Psoas muscle (tissue), 7 donors: ENCODE measurements at regions not wholly inside any gene's neighbourhood (a gene's known extent, or its start where the extent isn't known, plus 50 kb on each side); places are given as distances from the start of the nearest gene placed in this dataset.

ENCODE experiments used
- ATAC-seq, 4 donors: fragments of 200-7000 bp; cut with Tn5 transposase; one replicate each; pipeline ENCODE4 v1.9.1; 2020; ENCODE audit warnings: moderate library complexity in 3 of 4, mild to moderate bottlenecking in 2 of 4
- DNase-seq, 2 donors: peaks; one replicate each; pipeline ENCODE4 v3.0.0-alpha.2; 2020
- H3K27ac ChIP-seq: fragments of 200-600 bp; one replicate; pipeline ENCODE4 v1.8.0; 2022
- H3K27me3 ChIP-seq, 3 donors: fragments of 200-600 bp in 1 of 3; one replicate each; pipeline versions ENCODE4 v1.6.1 to v1.8.0; 2013 to 2022; ENCODE audit warnings: low read length in 2 of 3, mild to moderate bottlenecking in 2 of 3, moderate library complexity in 1 of 3; ENCODE audit not compliant: insufficient read depth in 3 of 3
- H3K36me3 ChIP-seq, 2 donors: fragments of 200-600 bp in 1 of 2; one replicate each; pipeline versions ENCODE4 v1.6.1 to v1.8.0; 2013 to 2022; ENCODE audit warnings: low read depth in 1 of 2, mild to moderate bottlenecking in 1 of 2, moderate library complexity in 1 of 2; ENCODE audit not compliant: insufficient read depth in 1 of 2
- H3K4me1 ChIP-seq: fragments of 200-600 bp; one replicate; pipeline ENCODE4 v1.8.0; 2022
- H3K4me3 ChIP-seq: fragments of 200-600 bp; one replicate; pipeline ENCODE4 v1.8.0; 2022; ENCODE audit warnings: mild to moderate bottlenecking
- H3K9me3 ChIP-seq: fragments of 200-600 bp; one replicate; pipeline ENCODE4 v1.8.0; 2022
- WGBS, 3 donors: extraction: QIAGEN DNeasy Blood & Tissue Kit; methylation state at CpG; one replicate each; pipeline versions ENCODE4 v1.1.6 to v1.1.7; 2013; 5-methylcytosine and 5-hydroxymethylcytosine counted together
- intact Hi-C, 2 donors: fragments of 100-400 bp; cut with DNase I; formaldehyde crosslinking; loops; one replicate each; pipeline versions ENCODE4 v1.11.0 to v1.14.2; 2022
- TF ChIP-seq, protein P1 (sequence below): fragments of 200-600 bp; IDR thresholded peaks from one replicate; pipeline ENCODE4 v1.8.0; 2022; ENCODE audit warnings: antibody characterized with exemption
- donor health status: healthy with polysubstance abuse.
- donor health status: DM: no; HTN: no; CAD: no; lungs with moderate emphysema.
- donor health status: Bipolar disorder and iron deficiency.
- donor health status: healthy.
- donor health status: DM: yes; HTN: yes; CAD: no.
- donor health status: DM: no; HTN: no; CAD: no.
- donor health status: DM: yes; HTN: yes; CAD: no.

GRCh38 chr12:116337312-116337711, 59.8 kb upstream of the MED13L start:
- H3K36me3 ChIP-seq, result no peaks in the 10 kb centered on the region
- no peak for DNase-seq
- no peak overlapping the region for H3K4me3 ChIP-seq
- 81 to 86% (median 82%) methylated on average over 9 of the region's 9 CpGs for WGBS, 3 donors
- intact Hi-C loops, result no loop called here
- H3K4me1 ChIP-seq, result no peaks in the 10 kb centered on the region
- ATAC-seq, result no peak
- H3K27ac ChIP-seq, result no peak overlapping the region
- no peaks in the 10 kb centered on the region for H3K9me3 ChIP-seq
- no peaks in the 10 kb centered on the region for H3K27me3 ChIP-seq
- TF ChIP-seq, protein P1, sequence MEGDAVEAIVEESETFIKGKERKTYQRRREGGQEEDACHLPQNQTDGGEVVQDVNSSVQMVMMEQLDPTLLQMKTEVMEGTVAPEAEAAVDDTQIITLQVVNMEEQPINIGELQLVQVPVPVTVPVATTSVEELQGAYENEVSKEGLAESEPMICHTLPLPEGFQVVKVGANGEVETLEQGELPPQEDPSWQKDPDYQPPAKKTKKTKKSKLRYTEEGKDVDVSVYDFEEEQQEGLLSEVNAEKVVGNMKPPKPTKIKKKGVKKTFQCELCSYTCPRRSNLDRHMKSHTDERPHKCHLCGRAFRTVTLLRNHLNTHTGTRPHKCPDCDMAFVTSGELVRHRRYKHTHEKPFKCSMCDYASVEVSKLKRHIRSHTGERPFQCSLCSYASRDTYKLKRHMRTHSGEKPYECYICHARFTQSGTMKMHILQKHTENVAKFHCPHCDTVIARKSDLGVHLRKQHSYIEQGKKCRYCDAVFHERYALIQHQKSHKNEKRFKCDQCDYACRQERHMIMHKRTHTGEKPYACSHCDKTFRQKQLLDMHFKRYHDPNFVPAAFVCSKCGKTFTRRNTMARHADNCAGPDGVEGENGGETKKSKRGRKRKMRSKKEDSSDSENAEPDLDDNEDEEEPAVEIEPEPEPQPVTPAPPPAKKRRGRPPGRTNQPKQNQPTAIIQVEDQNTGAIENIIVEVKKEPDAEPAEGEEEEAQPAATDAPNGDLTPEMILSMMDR, result no peak

DNA sequence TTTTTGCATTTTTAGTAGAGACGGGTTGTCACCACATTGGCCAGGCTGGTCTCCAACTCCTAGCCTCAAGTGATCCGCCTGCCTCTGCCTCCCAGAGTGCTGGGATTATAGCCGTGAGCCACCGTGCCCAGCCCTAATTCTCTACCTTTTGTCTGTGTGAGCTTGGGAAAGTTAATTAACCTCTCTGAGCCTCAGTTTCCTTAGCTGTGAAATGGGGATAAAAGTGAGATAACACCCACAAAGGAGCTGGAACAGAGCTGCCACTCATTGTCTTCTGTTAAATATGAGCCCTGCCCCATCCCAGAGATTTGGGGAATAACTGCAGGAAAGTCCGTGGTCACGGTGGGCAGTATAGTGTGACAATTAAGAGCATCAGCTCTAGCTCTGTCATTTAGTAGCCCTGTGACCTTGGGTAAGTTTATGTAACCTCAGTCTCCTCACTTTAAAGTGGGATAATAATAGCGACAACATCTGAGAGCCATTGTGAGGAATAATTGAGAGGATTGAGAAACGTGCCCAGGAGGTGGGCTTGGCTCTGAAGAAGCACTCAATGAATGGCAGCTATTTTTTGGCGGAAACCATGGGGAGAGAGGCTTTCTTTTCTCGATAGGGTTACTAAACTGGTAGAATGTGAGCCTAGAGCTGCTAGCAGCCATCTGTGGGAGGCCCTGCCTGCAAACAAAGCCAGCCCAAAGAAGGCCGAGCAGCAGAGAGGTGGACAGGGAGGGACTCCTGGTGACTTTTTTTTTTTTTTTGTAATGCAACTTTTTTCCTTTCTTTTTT, 60.8 kb upstream of the MED13L start:
- Histone ChIP-seq H3K27me3 (no peaks in the 10 kb centered on the region), H3K27ac (no peak overlapping the region), H3K4me3 (no peak overlapping the region), H3K9me3 (peaks cover under 1% of the 10 kb centered on the region), H3K36me3 (no peaks in the 10 kb centered on the region), H3K4me1 (no peaks in the 10 kb centered on the region)
- intact Hi-C loops, result no loop called here
- WGBS, 3 donors, result 78 to 81% (median 81%) methylated on average over 11 of the region's 11 CpGs
- ATAC-seq (no peak), DNase-seq (no peak)
- TF ChIP-seq, protein P1, result no peak

DNA sequence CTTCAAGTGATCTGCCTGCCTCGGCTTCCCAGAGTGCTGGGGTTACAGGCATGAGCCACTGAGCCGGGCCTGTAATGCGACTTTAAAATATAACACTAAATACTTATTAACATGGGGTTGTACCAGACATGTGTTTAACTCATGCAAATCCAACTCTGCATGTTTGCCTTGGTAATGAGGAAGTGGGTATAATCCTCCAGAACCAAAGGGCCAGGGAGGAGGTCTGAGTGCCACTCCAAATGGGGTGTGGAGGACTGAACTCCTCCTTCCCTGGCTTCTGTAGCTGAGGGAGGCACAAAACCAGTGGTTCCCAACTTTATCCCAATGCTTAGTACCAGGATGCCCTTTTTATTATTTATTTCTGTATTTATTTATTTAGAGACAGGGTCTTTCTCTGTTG, 61.6 kb upstream of the MED13L start:
- no peak for DNase-seq
- H3K9me3 ChIP-seq, result peaks cover 5% of the 10 kb centered on the region
- no peaks in the 10 kb centered on the region for H3K27me3 ChIP-seq

DNA sequence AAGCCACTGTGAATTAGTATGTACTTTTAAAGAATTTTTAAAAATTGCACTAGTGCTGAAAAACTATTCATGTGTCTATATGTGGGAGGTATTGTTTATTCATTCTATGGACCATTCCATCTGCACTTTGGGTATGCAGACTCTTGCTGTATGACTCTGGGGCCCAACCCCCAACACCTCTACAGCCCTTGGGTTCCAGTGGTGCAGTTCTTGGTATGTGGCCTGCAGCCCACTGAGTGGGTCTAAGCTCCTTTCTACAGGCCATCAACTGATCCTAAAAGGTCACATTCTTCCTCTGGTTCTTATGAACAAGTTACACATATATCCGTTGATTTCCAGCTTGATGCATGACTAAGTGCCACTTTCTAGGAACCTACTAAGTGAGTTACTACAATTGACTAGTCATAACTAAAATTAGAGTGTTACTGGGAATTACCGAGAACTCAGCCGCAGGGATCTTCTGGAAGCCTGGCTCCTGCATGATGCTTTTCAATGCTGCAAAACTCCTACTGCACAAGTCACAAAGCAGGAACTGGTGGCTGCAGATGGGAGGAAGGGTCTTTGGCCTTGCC, 62.4 kb upstream of the MED13L start:
- TF ChIP-seq, protein P1, result no peak
- 33 to 53% (median 44%) methylated on average over 3 of the region's 3 CpGs for WGBS, 3 donors
- Histone ChIP-seq H3K9me3 (peaks cover 5% of the 10 kb centered on the region), H3K27ac (no peak overlapping the region), H3K4me1 (no peaks in the 10 kb centered on the region), H3K27me3 (no peaks in the 10 kb centered on the region), H3K4me3 (no peak overlapping the region), H3K36me3 (no peaks in the 10 kb centered on the region)
- ATAC-seq (peak; percentile 80 to 94 (median 86)), DNase-seq (no peak)
- intact Hi-C loops, result no loop called here

More for the DNA sequence above, 61.6 kb upstream of the MED13L start:
- 95 to 100% (median 97%) methylated on average over 3 of the region's 3 CpGs for WGBS, 3 donors
- no peak overlapping the region for H3K4me3 ChIP-seq
- ATAC-seq, result no peak
- no peak overlapping the region for H3K27ac ChIP-seq
- intact Hi-C loops, result no loop called here
- H3K36me3 ChIP-seq, result no peaks in the 10 kb centered on the region
- no peaks in the 10 kb centered on the region for H3K4me1 ChIP-seq
- TF ChIP-seq, protein P1, result no peak
